H1 (cell line): ENCODE measurements at regions not wholly inside any gene's neighbourhood (a gene's known extent, or its start where the extent isn't known, plus 50 kb on each side); places are given as distances from the start of the nearest gene placed in this dataset.

Experiments used
- CTCF ChIA-PET: fragments of 300-600 bp; sonication (Branson Sonifier 250); formaldehyde crosslinking; loops from one replicate; lab custom pipeline; 2021; ENCODE audit not compliant: partially characterized antibody; lab: Charles Lee
- POLR2A ChIA-PET: fragments of 300-600 bp; sonication (Branson Sonifier 250); formaldehyde crosslinking; loops from one replicate; lab custom pipeline; 2021; ENCODE audit warnings: inconsistent platforms; ENCODE audit not compliant: partially characterized antibody; lab: Charles Lee
- DNase-seq, 2 experiments: peaks; one replicate each; pipeline versions ENCODE4 v3.0.0 to v3.0.0-alpha.2; 2010 to 2022; ENCODE audit warnings: low spot score in 2 of 2, low read depth in 1 of 2, mixed read lengths in 1 of 2
- FAIRE-seq: peaks from 2 replicates; lab custom pipeline; 2011; peaks lifted over from hg19 to GRCh38; lab: Jason Lieb, UNC
- H2AFZ ChIP-seq: 2 replicates; pipeline ENCODE4 v1.8.1; 2012; ENCODE audit warnings: low read length, inconsistent platforms
- H2AK5ac ChIP-seq: 2 replicates; pipeline ENCODE4 v1.6.1; 2013; ENCODE audit warnings: low read depth, low read length
- H2BK120ac ChIP-seq: replicated peaks from 2 replicates; pipeline ENCODE3; 2013; ENCODE audit warnings: low read depth, low read length, inconsistent platforms
- H2BK12ac ChIP-seq: 2 replicates; pipeline ENCODE4 v1.6.1; 2013; ENCODE audit warnings: low read depth, low read length
- H2BK15ac ChIP-seq: 2 replicates; pipeline ENCODE4 v1.6.1; 2013; ENCODE audit warnings: low read length
- H2BK20ac ChIP-seq: 2 replicates; pipeline ENCODE4 v1.6.1; 2013; ENCODE audit warnings: low read length
- H2BK5ac ChIP-seq: 2 replicates; pipeline ENCODE4 v1.6.1; 2013; ENCODE audit warnings: low read depth, low read length
- H3K14ac ChIP-seq: 2 replicates; pipeline ENCODE4 v1.6.1; 2013; ENCODE audit warnings: inconsistent platforms; ENCODE audit not compliant: insufficient read length
- H3K18ac ChIP-seq: 2 replicates; pipeline ENCODE4 v1.6.1; 2013; ENCODE audit warnings: low read length; ENCODE audit errors: extremely low read depth
- H3K23ac ChIP-seq: 2 replicates; pipeline ENCODE4 v1.6.1; 2013; ENCODE audit warnings: inconsistent platforms; ENCODE audit not compliant: insufficient read length
- H3K23me2 ChIP-seq: 2 replicates; pipeline ENCODE4 v1.6.1; 2013; ENCODE audit warnings: low read depth, low read length
- H3K27ac ChIP-seq: 2 replicates; pipeline ENCODE4 v1.6.1; 2011; ENCODE audit warnings: low read depth, low read length, inconsistent platforms
- H3K27me3 ChIP-seq, 4 experiments: replicated peaks in 1 of 4; 1 replicate in 1 of 4; 2 replicates in 3 of 4; pipeline versions ENCODE4 v1.6.1 to v1.8.1; 2011 to 2013; ENCODE audit warnings: low read length in 3 of 4, mild to moderate bottlenecking in 3 of 4, inconsistent platforms in 2 of 4, mixed read lengths in 2 of 4, moderate library complexity in 1 of 4; ENCODE audit not compliant: control insufficient read depth in 3 of 4, insufficient read depth in 3 of 4; ENCODE audit errors: extremely low read depth in 1 of 4
- H3K36me3 ChIP-seq, 4 experiments: 2 replicates each; pipeline versions ENCODE4 v1.6.1 to v1.8.1; 2011 to 2013; ENCODE audit warnings: mild to moderate bottlenecking in 4 of 4, low read length in 3 of 4, moderate library complexity in 2 of 4, control low read depth in 1 of 4, inconsistent platforms in 1 of 4; ENCODE audit not compliant: insufficient read depth in 4 of 4, control insufficient read depth in 2 of 4
- H3K4ac ChIP-seq: replicated peaks from 2 replicates; pipeline ENCODE3; 2013; ENCODE audit warnings: low read length, low read depth, mixed read lengths, inconsistent platforms; ENCODE audit not compliant: insufficient read length
- H3K4me1 ChIP-seq, 4 experiments: replicated peaks in 1 of 4; 1 replicate in 1 of 4; 2 replicates in 3 of 4; pipeline versions ENCODE4 v1.6.1 to v1.8.1; 2011 to 2013; ENCODE audit warnings: low read length in 3 of 4, inconsistent platforms in 2 of 4, mixed read lengths in 1 of 4; ENCODE audit not compliant: insufficient read depth in 4 of 4, control insufficient read depth in 3 of 4
- H3K4me2 ChIP-seq, 2 experiments: 2 replicates each; pipeline versions ENCODE4 v1.6.1 to v1.8.1; 2011 to 2013; ENCODE audit warnings: low read depth in 2 of 2, low read length in 2 of 2, control low read depth in 1 of 2, inconsistent platforms in 1 of 2, mild to moderate bottlenecking in 1 of 2; ENCODE audit not compliant: insufficient read depth in 1 of 2
- H3K4me3 ChIP-seq, 4 experiments: fragments of 200-600, 300-600 bp in 1 of 4; sonication (generic), shearing (Covaris generic), sonication (Bioruptor Twin) in 1 of 4; 2 replicates each; pipeline versions ENCODE4 v1.5.1 to v1.8.1; 2011 to 2016; ENCODE audit warnings: low read length in 4 of 4, low read depth in 3 of 4, control low read depth in 2 of 4, inconsistent platforms in 2 of 4, mild to moderate bottlenecking in 2 of 4, mixed read lengths in 1 of 4, moderate library complexity in 1 of 4; ENCODE audit not compliant: insufficient read depth in 2 of 4; ENCODE audit errors: extremely low read depth in 1 of 4
- H3K56ac ChIP-seq: replicated peaks from 2 replicates; pipeline ENCODE3; 2013; ENCODE audit warnings: low read depth, mild to moderate bottlenecking, mixed read lengths, low read length, inconsistent platforms; ENCODE audit not compliant: insufficient read length
- H3K79me1 ChIP-seq: 2 replicates; pipeline ENCODE4 v1.6.1; 2013; ENCODE audit warnings: low read depth, low read length, control low read depth
- H3K79me2 ChIP-seq, 2 experiments: 2 replicates each; pipeline versions ENCODE4 v1.6.1 to v1.8.1; 2012 to 2013; ENCODE audit warnings: low read length in 2 of 2, mild to moderate bottlenecking in 2 of 2, inconsistent platforms in 1 of 2; ENCODE audit not compliant: insufficient read depth in 2 of 2, control insufficient read depth in 1 of 2
- H3K9ac ChIP-seq, 4 experiments: replicated peaks in 1 of 4; 1 replicate in 1 of 4; 2 replicates in 3 of 4; pipeline versions ENCODE4 v1.6.1 to v1.8.1; 2011 to 2013; ENCODE audit warnings: low read depth in 3 of 4, low read length in 3 of 4, control low read depth in 2 of 4, mild to moderate bottlenecking in 2 of 4, moderate library complexity in 2 of 4, inconsistent platforms in 1 of 4; ENCODE audit errors: extremely low read depth in 1 of 4
- H3K9me3 ChIP-seq, 2 experiments: 2 replicates each; pipeline versions ENCODE4 v1.6.1 to v1.8.1; 2012 to 2013; ENCODE audit warnings: mild to moderate bottlenecking in 2 of 2, moderate library complexity in 2 of 2, control low read depth in 1 of 2, inconsistent platforms in 1 of 2, low read depth in 1 of 2, low read length in 1 of 2, mixed read lengths in 1 of 2; ENCODE audit not compliant: insufficient read depth in 2 of 2
- H4K20me1 ChIP-seq, 2 experiments: replicated peaks in 1 of 2; 2 replicates each; pipeline versions ENCODE3 to v1.8.1; 2011 to 2013; ENCODE audit warnings: inconsistent platforms in 2 of 2, low read length in 2 of 2, mild to moderate bottlenecking in 1 of 2; ENCODE audit not compliant: insufficient read depth in 2 of 2, control insufficient read depth in 1 of 2
- H4K5ac ChIP-seq: 2 replicates; pipeline ENCODE4 v1.6.1; 2013; ENCODE audit warnings: low read length, low read depth, mixed read lengths, inconsistent platforms; ENCODE audit not compliant: insufficient read length
- H4K8ac ChIP-seq: 2 replicates; pipeline ENCODE4 v1.8.0; 2013; ENCODE audit warnings: mild to moderate bottlenecking, moderate library complexity, low read length, inconsistent platforms; ENCODE audit not compliant: insufficient read depth; ENCODE audit errors: extremely low read depth
- H4K91ac ChIP-seq: replicated peaks from 2 replicates; pipeline ENCODE3; 2013; ENCODE audit warnings: low read length, mixed read lengths, inconsistent platforms; ENCODE audit not compliant: insufficient read length
- BCL11A ChIP-seq, 2 experiments: IDR thresholded peaks; one replicate each; pipeline ENCODE4 v1.6.1; 2011; ENCODE audit warnings: low read depth in 2 of 2, low read length in 2 of 2, mild to moderate bottlenecking in 2 of 2
- FOSL1 ChIP-seq: IDR thresholded peaks from 2 replicates; pipeline ENCODE4 v1.6.1; 2011; ENCODE audit warnings: mild to moderate bottlenecking, low read depth, low read length, moderate library complexity; ENCODE audit not compliant: insufficient read depth
- JUND ChIP-seq: IDR thresholded peaks from 2 replicates; pipeline ENCODE4 v1.6.1; 2011; ENCODE audit warnings: mild to moderate bottlenecking, improper control_type of control experiment, low read length
- POLR2A ChIP-seq, 2 experiments: IDR thresholded peaks; 1 replicate in 1 of 2; 2 replicates in 1 of 2; pipeline ENCODE4 v1.6.1; 2011; ENCODE audit warnings: low read depth in 2 of 2, low read length in 2 of 2, mild to moderate bottlenecking in 2 of 2; ENCODE audit errors: control extremely low read depth in 1 of 2
- RBBP5 ChIP-seq: IDR thresholded peaks from 2 replicates; pipeline ENCODE4 v1.7.1; 2012; ENCODE audit warnings: low read depth, mild to moderate bottlenecking, inconsistent platforms, low read length, moderate library complexity, borderline replicate concordance
- TCF12 ChIP-seq: IDR thresholded peaks from 2 replicates; pipeline ENCODE4 v1.6.1; 2011; ENCODE audit warnings: low read depth, mild to moderate bottlenecking, low read length
- YY1 ChIP-seq: IDR thresholded peaks from 2 replicates; pipeline ENCODE4 v1.6.1; 2011; ENCODE audit warnings: low read depth, mild to moderate bottlenecking, low read length
- ZNF274 ChIP-seq: IDR thresholded peaks from 2 replicates; pipeline ENCODE4 v1.7.0; 2012; ENCODE audit warnings: low read length, borderline replicate concordance; ENCODE audit errors: extremely low read depth
- WGBS, 2 experiments: shearing (Covaris generic) in 1 of 2; methylation state at CpG; one replicate each; pipeline versions ENCODE4 v1.1.6 to v1.1.7; 2013 to 2015; ENCODE audit warnings: low lambda C conversion rate in 2 of 2, mixed read lengths in 2 of 2, inconsistent platforms in 1 of 2, low coverage in 1 of 2, missing lambda C conversion rate in 1 of 2; ENCODE audit not compliant: insufficient replicate concordance in 2 of 2, insufficient coverage in 1 of 2, insufficient read length in 1 of 2; ENCODE audit errors: extremely low coverage in 1 of 2, missing lambda C conversion rate in 1 of 2; 5-methylcytosine and 5-hydroxymethylcytosine counted together

DNA sequence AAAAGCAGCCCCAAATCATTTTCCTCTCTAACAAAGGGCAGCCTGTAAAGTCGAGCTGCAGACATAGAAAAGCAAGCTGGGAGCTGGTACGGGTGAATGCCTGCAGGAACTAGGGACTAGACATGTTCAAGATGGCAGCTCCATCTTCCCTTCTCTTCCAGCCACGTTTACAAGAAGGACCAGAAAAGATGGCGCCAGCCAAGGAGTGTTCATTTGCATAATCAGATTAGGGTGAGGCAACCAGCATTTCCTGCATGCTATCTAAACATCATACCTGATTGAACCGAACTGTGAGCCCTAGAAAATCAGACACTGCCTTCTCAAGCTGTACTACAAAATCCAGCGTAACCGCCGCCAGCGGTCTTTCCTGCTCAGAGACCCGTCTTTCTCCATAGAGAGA, 896.8 kb downstream of the CDH11 start:
- no peak overlapping the region; the same call in 1 of the 2 replicates for H2AFZ ChIP-seq
- FAIRE-seq: no peak
- no peak overlapping the region for H2BK12ac ChIP-seq
- no peak overlapping the region for H3K4ac ChIP-seq
- TF ChIP-seq YY1 (no peak), TCF12 (no peak), BCL11A (IDR thresholded peaks at IDR 0.05; ENCODE audit: low read depth in 2 of 2, low read length in 2 of 2) (no peak), ZNF274 (no peak), JUND (no peak), FOSL1 (no peak), POLR2A (IDR thresholded peaks at IDR 0.05; ENCODE audit: control extremely low read depth in 1 of 2, low read depth in 2 of 2, low read length in 2 of 2) (no peak), RBBP5 (no peak)
- TF ChIP-seq, all 59 proteins: peak for 0
- CTCF ChIA-PET: interaction anchor here (0.8 kb wide), 1 partner anchor 135 kb away, joined by 3 read pairs; no protein-coding TSS in a partner anchor
- WGBS, 2 experiments: 83% methylated on average over 10 of the region's 10 CpGs; no CpG with 5 or more reads in 1 of the 2 experiments
- Histone ChIP-seq H2BK20ac (no peak overlapping the region), H2AK5ac (no peak overlapping the region), H3K9me3 (0 out of 4 replicates have a peak, but pooled peaks cover 0 to 4% of the 10 kb centered on the region in 2 experiments), H3K27me3 (no peaks in the 10 kb centered on the region), H3K18ac (no peak overlapping the region), H4K5ac (no peak overlapping the region), H3K27ac (no peak overlapping the region), H3K4me1 (no peaks in the 10 kb centered on the region), H3K23me2 (no peaks in the 10 kb centered on the region), H4K20me1 (no peaks in the 10 kb centered on the region), H3K4me2 (no peak overlapping the region), H3K14ac (no peak overlapping the region), H3K4me3 (no peak overlapping the region), H2BK15ac (no peak overlapping the region), H3K79me2 (no peaks in the 10 kb centered on the region), H3K36me3 (no peaks in the 10 kb centered on the region), H3K9ac (no peak overlapping the region), H2BK120ac (no peak overlapping the region), H4K91ac (no peak overlapping the region), H4K8ac (no peak overlapping the region), H3K79me1 (no peaks in the 10 kb centered on the region), H3K23ac (no peak overlapping the region), H3K56ac (no peak overlapping the region), H2BK5ac (no peak overlapping the region)
- no peak for DNase-seq
- POLR2A ChIA-PET: no interaction called here
